Urothelium cell line (cell line): ENCODE measurements at regions not wholly inside any gene's neighbourhood (a gene's known extent, or its start where the extent isn't known, plus 50 kb on each side); places are given as distances from the start of the nearest gene placed in this dataset.
A peak's percentile ranks its signal among the peaks of the same experiment; 100 is the strongest.

Source experiments
- DNase-seq: peaks from one replicate; pipeline ENCODE4 v3.0.0; 2011; ENCODE audit warnings: low spot score, mixed read lengths
- FAIRE-seq: peaks from 2 replicates; lab custom pipeline; 2011; peaks lifted over from hg19 to GRCh38; lab: Jason Lieb, UNC

- no peak for DNase-seq
- no peak for FAIRE-seq
Observed at GRCh38 chr18:46318356-46318755, 214.2 kb downstream of the HAUS1 start.

GRCh38 chr18:46319783-46320182 is 215.6 kb downstream of the HAUS1 start:
- no peak for FAIRE-seq
- DNase-seq = no peak

GRCh38 chr18:46320297-46320696 is 216.1 kb downstream of the HAUS1 start:
- FAIRE-seq = no peak
- DNase-seq = no peak

GRCh38 chr18:46320928-46321711 is 216.9 kb downstream of the HAUS1 start:
- FAIRE-seq (no peak), DNase-seq (peak; percentile 23)

GRCh38 chr18:46321955-46322354 is 217.8 kb downstream of the HAUS1 start:
- FAIRE-seq (no peak), DNase-seq (peak; percentile 20)

- no peak for FAIRE-seq
- peak; percentile 46 for DNase-seq
Observed at GRCh38 chr18:46322411-46322891, 218.3 kb downstream of the HAUS1 start.

- DNase-seq (no peak), FAIRE-seq (no peak)
Observed at GRCh38 chr18:46322941-46323340, 218.8 kb downstream of the HAUS1 start.

- DNase-seq (peak; percentile 39), FAIRE-seq (no peak)
Observed at GRCh38 chr18:46324087-46324955, 220.1 kb downstream of the HAUS1 start.

- DNase-seq (no peak), FAIRE-seq (no peak)
Observed at GRCh38 chr18:46325895-46326294, 221.7 kb downstream of the HAUS1 start.

GRCh38 chr18:46329736-46330246 is 225.6 kb downstream of the HAUS1 start:
- DNase-seq = no peak
- FAIRE-seq = no peak

- DNase-seq (no peak), FAIRE-seq (no peak)
Observed at GRCh38 chr18:46331316-46331715, 227.1 kb downstream of the HAUS1 start.

GRCh38 chr18:46332286-46332801 is 228.2 kb downstream of the HAUS1 start:
- FAIRE-seq = no peak

GRCh38 chr18:46332921-46333341 is 228.7 kb downstream of the HAUS1 start:
- DNase-seq (no peak), FAIRE-seq (no peak)

More at GRCh38 chr18:46332286-46332801, 228.2 kb downstream of the HAUS1 start:
- no peak for DNase-seq

- DNase-seq = peak; percentile 70
- peak; percentile 20 for FAIRE-seq
Observed at GRCh38 chr18:46333431-46334135, 229.4 kb downstream of the HAUS1 start.

- DNase-seq (peak; percentile 32), FAIRE-seq (no peak)
Observed at GRCh38 chr18:46334868-46335281, 230.7 kb downstream of the HAUS1 start.

GRCh38 chr18:46335534-46336101 is 231.4 kb downstream of the HAUS1 start:
- DNase-seq = peak; percentile 8

GRCh38 chr18:46336278-46337111 is 232.3 kb downstream of the HAUS1 start:
- DNase-seq (no peak), FAIRE-seq (no peak)

More at GRCh38 chr18:46335534-46336101, 231.4 kb downstream of the HAUS1 start:
- no peak for FAIRE-seq

GRCh38 chr18:46337271-46337670 is 233.1 kb downstream of the HAUS1 start:
- no peak for FAIRE-seq
- no peak for DNase-seq

GRCh38 chr18:46338205-46338604 is 234.0 kb downstream of the HAUS1 start:
- FAIRE-seq (no peak), DNase-seq (no peak)
